ENCODE measurements at regions not wholly inside any gene's neighbourhood (a gene's known extent, or its start where the extent isn't known, plus 50 kb on each side); places are given as distances from the start of the nearest gene placed in this dataset.

- no peaks in the 10 kb centered on the region for H3K9me3 ChIP-seq
- H3K36me3 ChIP-seq = no peaks in the 10 kb centered on the region
- DNase-seq (no peak), ATAC-seq (no peak)
- TF ChIP-seq, protein P1, sequence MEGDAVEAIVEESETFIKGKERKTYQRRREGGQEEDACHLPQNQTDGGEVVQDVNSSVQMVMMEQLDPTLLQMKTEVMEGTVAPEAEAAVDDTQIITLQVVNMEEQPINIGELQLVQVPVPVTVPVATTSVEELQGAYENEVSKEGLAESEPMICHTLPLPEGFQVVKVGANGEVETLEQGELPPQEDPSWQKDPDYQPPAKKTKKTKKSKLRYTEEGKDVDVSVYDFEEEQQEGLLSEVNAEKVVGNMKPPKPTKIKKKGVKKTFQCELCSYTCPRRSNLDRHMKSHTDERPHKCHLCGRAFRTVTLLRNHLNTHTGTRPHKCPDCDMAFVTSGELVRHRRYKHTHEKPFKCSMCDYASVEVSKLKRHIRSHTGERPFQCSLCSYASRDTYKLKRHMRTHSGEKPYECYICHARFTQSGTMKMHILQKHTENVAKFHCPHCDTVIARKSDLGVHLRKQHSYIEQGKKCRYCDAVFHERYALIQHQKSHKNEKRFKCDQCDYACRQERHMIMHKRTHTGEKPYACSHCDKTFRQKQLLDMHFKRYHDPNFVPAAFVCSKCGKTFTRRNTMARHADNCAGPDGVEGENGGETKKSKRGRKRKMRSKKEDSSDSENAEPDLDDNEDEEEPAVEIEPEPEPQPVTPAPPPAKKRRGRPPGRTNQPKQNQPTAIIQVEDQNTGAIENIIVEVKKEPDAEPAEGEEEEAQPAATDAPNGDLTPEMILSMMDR (IDR thresholded peaks at IDR 0.05) = no peak
- TF ChIP-seq POLR2A (IDR thresholded peaks at IDR 0.05) = no peak
- H3K4me1 ChIP-seq = no peaks in the 10 kb centered on the region
- no peak overlapping the region for H3K27ac ChIP-seq
- no peak overlapping the region for H3K4me3 ChIP-seq
- intact Hi-C loops (cut with DNase I) = no loop called here
- H3K27me3 ChIP-seq = no peaks in the 10 kb centered on the region
Measured at GRCh38 chr17:14805348-14805747, 459.8 kb downstream of the PMP22 start.

DNA sequence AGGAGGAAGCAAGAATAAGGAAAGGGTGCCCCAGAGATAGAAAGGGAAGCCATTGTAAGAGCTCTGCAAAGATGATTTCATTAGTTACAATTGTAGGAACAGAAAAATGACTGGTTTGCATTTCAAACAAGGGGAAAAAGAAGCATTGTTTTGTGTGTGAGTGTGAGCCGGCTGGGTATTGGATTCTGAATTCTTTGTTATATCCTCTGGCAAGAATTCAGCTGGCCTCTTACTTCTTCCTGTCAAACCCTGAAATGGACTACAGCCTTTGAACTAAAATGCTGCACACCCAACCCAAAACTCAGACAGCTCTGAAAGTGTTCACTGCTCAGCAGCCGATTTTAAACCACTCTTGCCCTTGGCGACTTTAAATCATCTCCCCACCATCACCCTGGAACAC is 461.3 kb downstream of the PMP22 start:
- Histone ChIP-seq H3K4me3 (no peak overlapping the region), H3K4me1 (no peaks in the 10 kb centered on the region), H3K9me3 (no peaks in the 10 kb centered on the region), H3K36me3 (no peaks in the 10 kb centered on the region), H3K27ac (no peak overlapping the region), H3K27me3 (no peaks in the 10 kb centered on the region)
- no peak for DNase-seq
- WGBS (ENCODE audit: insufficient coverage, low coverage, low lambda C conversion rate, missing lambda C conversion rate) = 42% methylated on average over 3 of the region's 3 CpGs
- no peak for ATAC-seq
- intact Hi-C loops (cut with DNase I) = no loop called here
- TF ChIP-seq POLR2A (IDR thresholded peaks at IDR 0.05) = no peak
- TF ChIP-seq, protein P1 (IDR thresholded peaks at IDR 0.05) = no peak

DNA sequence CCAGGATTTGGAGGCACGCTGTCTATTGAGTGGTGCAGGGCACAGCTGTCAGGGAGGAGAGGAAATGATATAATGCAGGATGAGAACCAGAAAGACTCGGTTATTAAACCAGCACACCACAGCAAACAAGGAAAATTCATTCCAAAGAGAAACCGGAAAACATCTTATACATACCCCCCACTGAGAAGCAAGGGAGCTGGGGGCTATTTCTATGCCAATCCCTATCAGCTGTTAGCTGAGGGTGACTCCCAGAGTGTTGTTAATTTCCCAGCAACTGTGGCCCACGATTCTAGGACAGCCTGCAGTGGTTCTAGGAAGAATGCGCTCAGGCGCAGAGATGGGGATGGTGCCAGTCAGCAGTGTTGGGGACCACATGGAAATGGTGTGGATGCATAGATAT is 467.3 kb downstream of the PMP22 start:
- TF ChIP-seq, protein P1 (IDR thresholded peaks at IDR 0.05) = no peak
- no peak for TF ChIP-seq POLR2A (IDR thresholded peaks at IDR 0.05)
- intact Hi-C loops (cut with DNase I) = no loop called here
- 56% methylated on average over 5 of the region's 6 CpGs for WGBS (ENCODE audit: insufficient coverage, low coverage, low lambda C conversion rate, missing lambda C conversion rate)

DNA sequence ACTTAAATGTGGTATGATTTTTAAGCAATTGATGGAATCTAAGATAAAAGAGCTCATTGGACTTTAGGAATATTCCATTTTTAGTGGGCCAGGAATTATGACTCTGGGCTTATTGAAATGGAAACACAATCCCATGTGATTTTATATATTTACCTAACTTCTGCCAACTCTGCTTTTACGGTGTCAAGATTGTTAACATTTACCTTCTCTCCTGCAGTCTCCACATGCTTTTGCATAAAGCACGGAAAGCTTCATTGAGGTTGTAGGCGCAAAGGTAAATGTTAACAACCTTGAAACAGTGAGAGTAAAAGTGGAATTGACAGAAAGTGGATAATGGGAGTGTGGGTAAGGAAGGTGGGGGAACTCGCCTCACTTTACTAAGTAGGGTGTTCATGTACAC is 468.1 kb downstream of the PMP22 start:
- ATAC-seq = no peak
- H3K4me1 ChIP-seq = no peaks in the 10 kb centered on the region
- TF ChIP-seq, protein P1 (IDR thresholded peaks at IDR 0.05) = no peak
- TF ChIP-seq POLR2A (IDR thresholded peaks at IDR 0.05) = no peak
- intact Hi-C loops (cut with DNase I) = no loop called here
- H3K27ac ChIP-seq = no peak overlapping the region
- no peaks in the 10 kb centered on the region for H3K36me3 ChIP-seq
- H3K9me3 ChIP-seq = no peaks in the 10 kb centered on the region
- WGBS (ENCODE audit: insufficient coverage, low coverage, low lambda C conversion rate, missing lambda C conversion rate) = 70% methylated on average over 4 of the region's 4 CpGs
- H3K27me3 ChIP-seq = no peaks in the 10 kb centered on the region
- DNase-seq = no peak
- no peak overlapping the region for H3K4me3 ChIP-seq

More for the DNA sequence above, 467.3 kb downstream of the PMP22 start:
- DNase-seq = no peak
- Histone ChIP-seq H3K9me3 (no peaks in the 10 kb centered on the region), H3K4me3 (no peak overlapping the region), H3K4me1 (no peaks in the 10 kb centered on the region), H3K36me3 (no peaks in the 10 kb centered on the region), H3K27me3 (no peaks in the 10 kb centered on the region), H3K27ac (no peak overlapping the region)
- ATAC-seq = no peak

DNA sequence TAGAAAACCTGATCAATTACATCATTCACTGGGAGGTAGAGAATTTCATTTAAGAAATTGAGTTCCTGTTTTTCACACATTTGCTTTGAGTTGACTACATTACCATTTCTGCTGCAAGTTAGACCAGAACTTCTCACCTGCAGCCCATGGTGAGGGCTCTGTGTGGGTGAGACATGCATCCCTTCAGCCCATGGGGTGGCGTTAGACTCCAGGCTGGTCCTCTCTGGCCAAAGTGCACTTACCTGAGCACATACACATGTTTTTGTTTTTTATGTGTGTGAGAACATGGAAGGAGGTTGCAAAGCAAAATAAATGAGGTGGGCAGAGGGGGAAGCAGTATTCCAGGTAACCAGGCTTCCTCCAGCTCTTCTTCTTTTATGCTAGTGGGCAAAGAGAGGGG is 470.2 kb downstream of the PMP22 start:
- Histone ChIP-seq H3K4me1 (no peaks in the 10 kb centered on the region), H3K27me3 (no peaks in the 10 kb centered on the region), H3K36me3 (no peaks in the 10 kb centered on the region), H3K27ac (no peak overlapping the region), H3K4me3 (no peak overlapping the region), H3K9me3 (no peaks in the 10 kb centered on the region)
- TF ChIP-seq, protein P1 (IDR thresholded peaks at IDR 0.05) = no peak
- TF ChIP-seq POLR2A (IDR thresholded peaks at IDR 0.05) = no peak
- ATAC-seq = no peak
- WGBS (ENCODE audit: insufficient coverage, low coverage, low lambda C conversion rate, missing lambda C conversion rate) = 83% methylated on average over 1 of the region's 1 CpG
- DNase-seq = no peak
- intact Hi-C loops (cut with DNase I) = no loop called here

Data from right lobe of liver (tissue), 6 donors.